ENCODE measurements at regions not wholly inside any gene's neighbourhood (a gene's known extent, or its start where the extent isn't known, plus 50 kb on each side); places are given as distances from the start of the nearest gene placed in this dataset.

DNA sequence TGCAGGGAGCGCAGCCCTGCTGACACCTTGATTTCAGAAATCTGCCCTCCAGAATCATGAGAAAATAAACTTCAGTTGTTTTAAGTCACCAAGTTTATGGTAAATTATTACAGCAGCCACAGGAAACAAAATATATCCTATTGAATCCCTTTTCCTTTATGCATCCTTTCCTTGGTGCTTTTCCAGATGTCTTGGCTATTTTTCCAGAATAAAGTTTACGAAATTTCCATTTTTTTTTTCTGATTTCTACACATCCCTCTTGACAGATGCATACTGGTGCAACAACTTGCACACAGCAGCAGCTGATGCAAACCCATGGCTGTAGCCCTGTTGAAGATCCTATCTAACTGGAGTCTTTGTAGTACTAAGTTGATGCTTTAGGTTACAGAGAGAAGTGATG lies 111.1 kb upstream of the KCNE2 start:
- Histone ChIP-seq H4K20me1 (replicated peaks; ENCODE audit: insufficient read depth) (no peaks in the 10 kb centered on the region), H3K4me2 (no peak overlapping the region), H3K4me3 (no peak overlapping the region), H3K27ac (ENCODE audit: low read depth) (no peak overlapping the region), H2AFZ (no peak overlapping the region), H3K79me2 (replicated peaks; ENCODE audit: insufficient read depth) (no peaks in the 10 kb centered on the region), H3K9me2 (ENCODE audit: insufficient read depth) (peaks cover 11% of the 10 kb centered on the region; the same call in 1 of the 2 replicates), H3F3A (replicated peaks; ENCODE audit: low read depth) (no peaks in the 10 kb centered on the region), H3K27me3 (ENCODE audit: insufficient read depth) (no peaks in the 10 kb centered on the region), H3K4me1 (ENCODE audit: insufficient read depth) (no peaks in the 10 kb centered on the region), H3K36me3 (ENCODE audit: insufficient read depth) (0 out of 2 replicates have a peak, but pooled peaks cover 3% of the 10 kb centered on the region)
- Mint-ChIP-seq H3K27me3 (ENCODE audit: insufficient read depth, low read depth, poor library complexity) (no peaks in the 10 kb centered on the region), H3K36me3 (ENCODE audit: low read depth) (peaks cover 22% of the 10 kb centered on the region), H3K9me3 (peaks cover 39% of the 10 kb centered on the region), H3K4me3 (no peak overlapping the region), H3K27ac (no peak overlapping the region), H3K4me1 (no peaks in the 10 kb centered on the region)
- DNase-seq (ENCODE audit: low spot score) (no peak), ATAC-seq (no peak)
- TF ChIP-seq STAT1 (IDR thresholded peaks at IDR 0.05; ENCODE audit: unreplicated experiment) (no peak), EZH2phosphoT487 (IDR thresholded peaks at IDR 0.05; ENCODE audit: unreplicated experiment) (no peak)

GRCh38 chr21:34255073-34255472 lies 108.7 kb upstream of the KCNE2 start:
- Histone ChIP-seq H3K4me3 (no peak overlapping the region), H3K4me2 (no peak overlapping the region), H3K36me3 (ENCODE audit: insufficient read depth) (0 out of 2 replicates have a peak, but pooled peaks cover 3% of the 10 kb centered on the region), H3K9me2 (ENCODE audit: insufficient read depth) (peaks cover 15% of the 10 kb centered on the region), H4K20me1 (replicated peaks; ENCODE audit: insufficient read depth) (no peaks in the 10 kb centered on the region), H3F3A (replicated peaks; ENCODE audit: low read depth) (no peaks in the 10 kb centered on the region), H3K79me2 (replicated peaks; ENCODE audit: insufficient read depth) (no peaks in the 10 kb centered on the region), H2AFZ (no peak overlapping the region), H3K27ac (ENCODE audit: low read depth) (no peak overlapping the region), H3K4me1 (ENCODE audit: insufficient read depth) (no peaks in the 10 kb centered on the region), H3K27me3 (ENCODE audit: insufficient read depth) (no peaks in the 10 kb centered on the region)
- no peak for DNase-seq (ENCODE audit: low spot score)
- H3K36me3 Mint-ChIP-seq (ENCODE audit: low read depth), result peaks cover 14% of the 10 kb centered on the region
- H3K27ac Mint-ChIP-seq, result no peak overlapping the region
- H3K4me3 Mint-ChIP-seq, result no peak overlapping the region
- H3K27me3 Mint-ChIP-seq (ENCODE audit: insufficient read depth, low read depth, poor library complexity), result peaks cover 3% of the 10 kb centered on the region
- no peaks in the 10 kb centered on the region for H3K4me1 Mint-ChIP-seq
- peaks cover 32% of the 10 kb centered on the region for H3K9me3 Mint-ChIP-seq
- ATAC-seq, result no peak
- TF ChIP-seq ZNF114 (CRISPR knock-in tag; IDR thresholded peaks at IDR 0.05), result no peak
- TF ChIP-seq, protein P1, sequence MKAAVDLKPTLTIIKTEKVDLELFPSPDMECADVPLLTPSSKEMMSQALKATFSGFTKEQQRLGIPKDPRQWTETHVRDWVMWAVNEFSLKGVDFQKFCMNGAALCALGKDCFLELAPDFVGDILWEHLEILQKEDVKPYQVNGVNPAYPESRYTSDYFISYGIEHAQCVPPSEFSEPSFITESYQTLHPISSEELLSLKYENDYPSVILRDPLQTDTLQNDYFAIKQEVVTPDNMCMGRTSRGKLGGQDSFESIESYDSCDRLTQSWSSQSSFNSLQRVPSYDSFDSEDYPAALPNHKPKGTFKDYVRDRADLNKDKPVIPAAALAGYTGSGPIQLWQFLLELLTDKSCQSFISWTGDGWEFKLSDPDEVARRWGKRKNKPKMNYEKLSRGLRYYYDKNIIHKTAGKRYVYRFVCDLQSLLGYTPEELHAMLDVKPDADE (IDR thresholded peaks at IDR 0.05), result no peak
- TF ChIP-seq, protein P2, sequence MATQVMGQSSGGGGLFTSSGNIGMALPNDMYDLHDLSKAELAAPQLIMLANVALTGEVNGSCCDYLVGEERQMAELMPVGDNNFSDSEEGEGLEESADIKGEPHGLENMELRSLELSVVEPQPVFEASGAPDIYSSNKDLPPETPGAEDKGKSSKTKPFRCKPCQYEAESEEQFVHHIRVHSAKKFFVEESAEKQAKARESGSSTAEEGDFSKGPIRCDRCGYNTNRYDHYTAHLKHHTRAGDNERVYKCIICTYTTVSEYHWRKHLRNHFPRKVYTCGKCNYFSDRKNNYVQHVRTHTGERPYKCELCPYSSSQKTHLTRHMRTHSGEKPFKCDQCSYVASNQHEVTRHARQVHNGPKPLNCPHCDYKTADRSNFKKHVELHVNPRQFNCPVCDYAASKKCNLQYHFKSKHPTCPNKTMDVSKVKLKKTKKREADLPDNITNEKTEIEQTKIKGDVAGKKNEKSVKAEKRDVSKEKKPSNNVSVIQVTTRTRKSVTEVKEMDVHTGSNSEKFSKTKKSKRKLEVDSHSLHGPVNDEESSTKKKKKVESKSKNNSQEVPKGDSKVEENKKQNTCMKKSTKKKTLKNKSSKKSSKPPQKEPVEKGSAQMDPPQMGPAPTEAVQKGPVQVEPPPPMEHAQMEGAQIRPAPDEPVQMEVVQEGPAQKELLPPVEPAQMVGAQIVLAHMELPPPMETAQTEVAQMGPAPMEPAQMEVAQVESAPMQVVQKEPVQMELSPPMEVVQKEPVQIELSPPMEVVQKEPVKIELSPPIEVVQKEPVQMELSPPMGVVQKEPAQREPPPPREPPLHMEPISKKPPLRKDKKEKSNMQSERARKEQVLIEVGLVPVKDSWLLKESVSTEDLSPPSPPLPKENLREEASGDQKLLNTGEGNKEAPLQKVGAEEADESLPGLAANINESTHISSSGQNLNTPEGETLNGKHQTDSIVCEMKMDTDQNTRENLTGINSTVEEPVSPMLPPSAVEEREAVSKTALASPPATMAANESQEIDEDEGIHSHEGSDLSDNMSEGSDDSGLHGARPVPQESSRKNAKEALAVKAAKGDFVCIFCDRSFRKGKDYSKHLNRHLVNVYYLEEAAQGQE (IDR thresholded peaks at IDR 0.05; ENCODE audit: unreplicated experiment), result no peak
- no peak for TF ChIP-seq NANOG (IDR thresholded peaks at IDR 0.05; ENCODE audit: borderline replicate concordance)
- TF ChIP-seq JUNB (IDR thresholded peaks at IDR 0.05; ENCODE audit: unreplicated experiment), result no peak
- no peak for TF ChIP-seq EZH2 (IDR thresholded peaks at IDR 0.05; ENCODE audit: low read depth, unreplicated experiment)
- TF ChIP-seq POLR2AphosphoS5 (IDR thresholded peaks at IDR 0.05; ENCODE audit: low read depth), result no peak
- no peak for TF ChIP-seq CTCF (conservative IDR thresholded peaks at IDR 0.05; ENCODE audit: low read depth in 2 of 2)
- TF ChIP-seq CREB1 (CRISPR knock-in tag; IDR thresholded peaks at IDR 0.05; ENCODE audit: low read depth), result no peak
- no peak for TF ChIP-seq ZNF331 (CRISPR knock-in tag; IDR thresholded peaks at IDR 0.05; ENCODE audit: low read depth)
- no peak for TF ChIP-seq EZH2phosphoT487 (IDR thresholded peaks at IDR 0.05; ENCODE audit: unreplicated experiment)
- no peak for TF ChIP-seq STAT1 (IDR thresholded peaks at IDR 0.05; ENCODE audit: unreplicated experiment)

Measured in GM23338 (cell line).